ENCODE measurements at regions not wholly inside any gene's neighbourhood (a gene's known extent, or its start where the extent isn't known, plus 50 kb on each side); places are given as distances from the start of the nearest gene placed in this dataset.

GRCh38 chr11:112817376-112817775, 143.8 kb upstream of the NCAM1 start:
- TF ChIP-seq POLR2A (IDR thresholded peaks at IDR 0.05; ENCODE audit: low read depth, low read length) (no peak), POLR2AphosphoS5 (IDR thresholded peaks at IDR 0.05; ENCODE audit: low read depth, low read length) (no peak), TAF1 (IDR thresholded peaks at IDR 0.05; ENCODE audit: low read depth, low read length) (no peak), PAX5 (IDR thresholded peaks at IDR 0.05; ENCODE audit: insufficient read depth, low read length, severe bottlenecking) (no peak), POU2F2 (IDR thresholded peaks at IDR 0.05; ENCODE audit: low read depth, low read length) (no peak), SPI1 (IDR thresholded peaks at IDR 0.05; ENCODE audit: low read depth, low read length) (no peak)

Measured in GM12891 (cell line).